B cell (primary cell): ENCODE measurements at regions not wholly inside any gene's neighbourhood (a gene's known extent, or its start where the extent isn't known, plus 50 kb on each side); places are given as distances from the start of the nearest gene placed in this dataset.
"Not testable (repeated sequence)": the region's sequence is repeated elsewhere in the genome, so short reads cannot be mapped to it uniquely, and the experiment has no call there.

Experiments used
- EZH2 ChIP-seq: IDR thresholded peaks from 2 replicates; pipeline ENCODE4 v1.6.1; 2012; ENCODE audit warnings: borderline replicate concordance, low read depth, mild to moderate bottlenecking, moderate library complexity, low read length; ENCODE audit not compliant: insufficient read depth, poor library complexity, severe bottlenecking
- TF ChIP-seq, protein P1 (sequence below): fragments of 200-600 bp; IDR thresholded peaks from one replicate; pipeline ENCODE4 v1.8.0; 2022; ENCODE audit warnings: antibody characterized with exemption, mild to moderate bottlenecking

DNA sequence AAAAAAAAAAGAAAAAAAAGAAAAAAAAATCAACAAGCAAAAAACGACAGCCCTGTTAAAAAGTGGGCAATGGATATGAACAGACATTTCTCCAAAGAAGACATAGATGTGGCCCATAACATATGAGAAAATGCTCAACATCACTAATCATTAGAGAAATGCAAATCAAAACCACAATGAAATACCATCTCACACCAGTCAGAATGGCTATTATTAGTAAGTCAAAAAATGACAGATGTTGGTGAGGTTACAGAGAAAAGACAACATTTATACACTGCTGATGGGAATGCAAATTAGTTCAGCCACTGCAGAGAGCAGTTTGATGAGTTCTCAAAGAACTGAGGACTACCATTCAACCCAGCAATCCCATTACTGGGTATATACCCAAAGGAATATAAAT lies 160.3 kb upstream of the IGF1 start:
- TF ChIP-seq, protein P1, sequence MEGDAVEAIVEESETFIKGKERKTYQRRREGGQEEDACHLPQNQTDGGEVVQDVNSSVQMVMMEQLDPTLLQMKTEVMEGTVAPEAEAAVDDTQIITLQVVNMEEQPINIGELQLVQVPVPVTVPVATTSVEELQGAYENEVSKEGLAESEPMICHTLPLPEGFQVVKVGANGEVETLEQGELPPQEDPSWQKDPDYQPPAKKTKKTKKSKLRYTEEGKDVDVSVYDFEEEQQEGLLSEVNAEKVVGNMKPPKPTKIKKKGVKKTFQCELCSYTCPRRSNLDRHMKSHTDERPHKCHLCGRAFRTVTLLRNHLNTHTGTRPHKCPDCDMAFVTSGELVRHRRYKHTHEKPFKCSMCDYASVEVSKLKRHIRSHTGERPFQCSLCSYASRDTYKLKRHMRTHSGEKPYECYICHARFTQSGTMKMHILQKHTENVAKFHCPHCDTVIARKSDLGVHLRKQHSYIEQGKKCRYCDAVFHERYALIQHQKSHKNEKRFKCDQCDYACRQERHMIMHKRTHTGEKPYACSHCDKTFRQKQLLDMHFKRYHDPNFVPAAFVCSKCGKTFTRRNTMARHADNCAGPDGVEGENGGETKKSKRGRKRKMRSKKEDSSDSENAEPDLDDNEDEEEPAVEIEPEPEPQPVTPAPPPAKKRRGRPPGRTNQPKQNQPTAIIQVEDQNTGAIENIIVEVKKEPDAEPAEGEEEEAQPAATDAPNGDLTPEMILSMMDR = not testable (repeated sequence)
- not testable (repeated sequence) for TF ChIP-seq EZH2
